Loucy (cell line): ENCODE measurements at regions not wholly inside any gene's neighbourhood (a gene's known extent, or its start where the extent isn't known, plus 50 kb on each side); places are given as distances from the start of the nearest gene placed in this dataset.

Source experiments
- H2AFZ ChIP-seq: fragments of 200-600 bp; sonication (generic); 2 replicates; pipeline ENCODE4 v1.6.0; 2016; ENCODE audit warnings: antibody characterized with exemption, mild to moderate bottlenecking, low read length, moderate library complexity
- H3F3A ChIP-seq: fragments of 200-600 bp; 2 replicates; pipeline ENCODE4 v1.6.0; 2016; ENCODE audit warnings: antibody characterized with exemption, low read depth, mild to moderate bottlenecking
- H3K27me3 ChIP-seq: fragments of 200-600 bp; sonication (generic); 2 replicates; pipeline ENCODE4 v1.6.1; 2014; ENCODE audit warnings: low read length, mild to moderate bottlenecking; ENCODE audit not compliant: insufficient read depth, poor library complexity, severe bottlenecking
- H3K36me3 ChIP-seq: fragments of 200-600 bp; sonication (generic); 2 replicates; pipeline ENCODE4 v1.6.1; 2016; ENCODE audit warnings: low read length; ENCODE audit not compliant: insufficient read depth
- H3K4me1 ChIP-seq: fragments of 200-600 bp; sonication (generic); 2 replicates; pipeline ENCODE4 v1.5.1; 2014; ENCODE audit warnings: low read length, mild to moderate bottlenecking; ENCODE audit not compliant: insufficient read depth, poor library complexity, severe bottlenecking
- H3K4me2 ChIP-seq: fragments of 200-600 bp; sonication (generic); 2 replicates; pipeline ENCODE4 v1.6.0; 2014; ENCODE audit warnings: antibody characterized with exemption, low read length, low read depth, mild to moderate bottlenecking; ENCODE audit not compliant: poor library complexity, severe bottlenecking
- H3K4me3 ChIP-seq: fragments of 200-600 bp; sonication (generic); 2 replicates; pipeline ENCODE4 v1.5.1; 2014; ENCODE audit warnings: low read length, mild to moderate bottlenecking, mixed read lengths; ENCODE audit not compliant: poor library complexity, severe bottlenecking
- H3K79me2 ChIP-seq: fragments of 200-600 bp; sonication (generic); 2 replicates; pipeline ENCODE4 v1.6.1; 2014; ENCODE audit warnings: low read length; ENCODE audit not compliant: insufficient read depth
- H3K9ac ChIP-seq: fragments of 200-600 bp; sonication (generic); 2 replicates; pipeline ENCODE4 v1.6.0; 2014; ENCODE audit warnings: mild to moderate bottlenecking, low read depth, low read length, moderate library complexity; ENCODE audit not compliant: poor library complexity, severe bottlenecking
- H3K9me2 ChIP-seq: fragments of 200-600 bp; sonication (generic); replicated peaks from 2 replicates; pipeline ENCODE4 v1.6.1; 2016; ENCODE audit warnings: low read depth, low read length, mixed read lengths
- H3K9me3 ChIP-seq: fragments of 200-600 bp; sonication (generic); 2 replicates; pipeline ENCODE4 v1.6.1; 2014; ENCODE audit warnings: mild to moderate bottlenecking, antibody characterized with exemption, low read length, low read depth; ENCODE audit not compliant: insufficient read depth
- H4K20me1 ChIP-seq: fragments of 200-600 bp; sonication (generic); 2 replicates; pipeline ENCODE4 v1.6.0; 2014; ENCODE audit warnings: antibody characterized with exemption, low read length, mild to moderate bottlenecking; ENCODE audit not compliant: insufficient read depth, poor library complexity, severe bottlenecking
- EZH2phosphoT487 ChIP-seq: fragments of 200-600 bp; IDR thresholded peaks from 2 replicates; pipeline ENCODE4 v1.6.1; 2018; ENCODE audit warnings: antibody characterized with exemption, mild to moderate bottlenecking, moderate library complexity, borderline replicate concordance
- TF ChIP-seq, protein P1 (sequence below): fragments of 200-600 bp; sonication (generic); conservative IDR thresholded peaks from 2 replicates; pipeline ENCODE4 v1.5.1; 2014; ENCODE audit warnings: mild to moderate bottlenecking, antibody characterized with exemption, low read length

DNA sequence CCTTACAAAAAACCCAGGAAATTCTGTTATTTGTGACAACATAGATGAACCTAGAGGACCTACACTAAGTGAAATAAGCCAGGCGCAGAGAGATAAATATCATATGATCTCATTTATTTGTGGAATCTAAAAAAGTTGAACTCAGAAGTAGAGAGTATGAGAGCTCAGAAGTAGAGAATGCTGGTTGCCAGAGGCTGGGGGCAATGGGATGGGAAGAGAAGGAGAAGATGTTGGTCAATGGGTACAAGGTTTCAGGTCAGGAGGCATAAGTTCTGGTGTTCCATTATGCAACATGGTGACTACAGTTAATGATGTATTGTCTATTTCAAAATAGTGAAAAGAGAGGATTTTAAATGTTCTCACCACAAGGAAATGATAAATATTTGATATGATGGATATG is 259.1 kb upstream of the POU3F1 start:
- Histone ChIP-seq H3F3A (no peaks in the 10 kb centered on the region), H3K4me3 (no peak overlapping the region), H3K9me3 (no peaks in the 10 kb centered on the region), H3K79me2 (no peaks in the 10 kb centered on the region), H3K4me1 (no peaks in the 10 kb centered on the region), H4K20me1 (no peaks in the 10 kb centered on the region), H3K9me2 (no peaks in the 10 kb centered on the region), H3K4me2 (no peak overlapping the region), H3K9ac (no peak overlapping the region), H3K36me3 (no peaks in the 10 kb centered on the region), H3K27me3 (no peaks in the 10 kb centered on the region), H2AFZ (no peak overlapping the region)
- no peak for TF ChIP-seq EZH2phosphoT487
- TF ChIP-seq, protein P1, sequence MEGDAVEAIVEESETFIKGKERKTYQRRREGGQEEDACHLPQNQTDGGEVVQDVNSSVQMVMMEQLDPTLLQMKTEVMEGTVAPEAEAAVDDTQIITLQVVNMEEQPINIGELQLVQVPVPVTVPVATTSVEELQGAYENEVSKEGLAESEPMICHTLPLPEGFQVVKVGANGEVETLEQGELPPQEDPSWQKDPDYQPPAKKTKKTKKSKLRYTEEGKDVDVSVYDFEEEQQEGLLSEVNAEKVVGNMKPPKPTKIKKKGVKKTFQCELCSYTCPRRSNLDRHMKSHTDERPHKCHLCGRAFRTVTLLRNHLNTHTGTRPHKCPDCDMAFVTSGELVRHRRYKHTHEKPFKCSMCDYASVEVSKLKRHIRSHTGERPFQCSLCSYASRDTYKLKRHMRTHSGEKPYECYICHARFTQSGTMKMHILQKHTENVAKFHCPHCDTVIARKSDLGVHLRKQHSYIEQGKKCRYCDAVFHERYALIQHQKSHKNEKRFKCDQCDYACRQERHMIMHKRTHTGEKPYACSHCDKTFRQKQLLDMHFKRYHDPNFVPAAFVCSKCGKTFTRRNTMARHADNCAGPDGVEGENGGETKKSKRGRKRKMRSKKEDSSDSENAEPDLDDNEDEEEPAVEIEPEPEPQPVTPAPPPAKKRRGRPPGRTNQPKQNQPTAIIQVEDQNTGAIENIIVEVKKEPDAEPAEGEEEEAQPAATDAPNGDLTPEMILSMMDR: no peak

DNA sequence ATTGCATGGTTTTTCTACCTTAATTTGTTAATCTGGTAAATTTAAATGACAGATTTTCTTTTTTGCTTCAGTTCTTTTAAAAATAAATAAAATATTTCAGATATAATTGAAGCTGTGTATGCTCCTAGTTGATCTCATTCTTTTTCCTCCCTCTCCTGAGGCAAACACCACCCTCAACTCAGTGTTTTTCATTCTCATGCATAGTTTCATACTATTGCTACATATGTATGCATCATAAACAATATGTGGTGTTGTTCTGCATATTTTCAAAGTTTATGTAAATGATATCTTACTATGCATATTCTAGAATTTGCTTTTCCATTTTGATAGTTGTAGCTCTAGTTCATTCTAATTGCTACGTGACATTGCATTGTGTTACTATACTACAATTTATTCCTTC is 257.2 kb upstream of the POU3F1 start:
- Histone ChIP-seq H4K20me1 (no peaks in the 10 kb centered on the region), H3K4me2 (no peak overlapping the region), H3K36me3 (no peaks in the 10 kb centered on the region), H3K9me2 (no peaks in the 10 kb centered on the region), H3K9me3 (no peaks in the 10 kb centered on the region), H3K4me3 (no peak overlapping the region), H3K9ac (no peak overlapping the region), H3K4me1 (no peaks in the 10 kb centered on the region), H3K79me2 (no peaks in the 10 kb centered on the region), H3K27me3 (no peaks in the 10 kb centered on the region), H3F3A (no peaks in the 10 kb centered on the region), H2AFZ (no peak overlapping the region)
- TF ChIP-seq, protein P1: no peak
- TF ChIP-seq EZH2phosphoT487: no peak

DNA sequence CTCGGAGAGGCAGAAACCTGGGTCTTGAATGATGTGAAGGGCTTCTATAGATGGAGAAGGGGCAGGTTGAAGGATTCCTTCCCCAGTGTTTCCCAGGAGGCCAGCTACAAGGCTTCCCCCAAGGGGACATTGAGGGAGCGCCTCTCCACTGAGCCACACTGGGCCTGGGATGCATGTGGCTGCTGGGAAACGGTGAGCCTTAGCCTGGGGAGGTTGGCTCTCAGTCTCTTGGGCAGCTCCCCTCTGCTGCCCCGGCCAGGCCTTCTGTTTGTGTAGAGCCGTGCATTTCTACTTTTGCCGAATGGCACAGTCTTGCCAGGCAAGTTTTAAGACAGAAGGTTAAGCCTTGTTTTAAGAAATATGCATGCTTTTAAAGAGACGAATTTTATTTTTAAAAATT is 254.4 kb upstream of the POU3F1 start:
- TF ChIP-seq, protein P1: no peak
- no peak for TF ChIP-seq EZH2phosphoT487
- Histone ChIP-seq H3K9me2 (no peaks in the 10 kb centered on the region), H4K20me1 (no peaks in the 10 kb centered on the region), H3K9ac (no peak overlapping the region), H3K9me3 (no peaks in the 10 kb centered on the region), H3K27me3 (no peaks in the 10 kb centered on the region), H3K36me3 (no peaks in the 10 kb centered on the region), H3K4me2 (no peak overlapping the region), H3K79me2 (no peaks in the 10 kb centered on the region), H2AFZ (no peak overlapping the region), H3F3A (no peaks in the 10 kb centered on the region), H3K4me3 (no peak overlapping the region), H3K4me1 (no peaks in the 10 kb centered on the region)
